Activated CD4-positive, alpha-beta T cell treated with anti-CD3 and anti-CD28 coated beads, Interleukin-2, amount 10 ng/mL, durations not matched to agents 7 days and 5 days (primary cell): ENCODE measurements at regions not wholly inside any gene's neighbourhood (a gene's known extent, or its start where the extent isn't known, plus 50 kb on each side); places are given as distances from the start of the nearest gene placed in this dataset.

ENCODE experiments used
- CTCF ChIA-PET: fragments of 350-600 bp; sonication (Branson Sonifier 250); formaldehyde crosslinking; loops from one replicate; lab custom pipeline; 2021; ENCODE audit warnings: antibody characterized with exemption; lab: Charles Lee
- POLR2A ChIA-PET: fragments of 350-600 bp; sonication (Branson Sonifier 250); formaldehyde crosslinking; loops from one replicate; lab custom pipeline; 2021; ENCODE audit warnings: antibody characterized with exemption; lab: Charles Lee
- DNase-seq: peaks from one replicate; pipeline ENCODE4 v3.0.0-alpha.2; 2020
- H3K27ac Mint-ChIP-seq: one replicate; pipeline ENCODE4 v1.8.0; 2021; ENCODE audit warnings: mild to moderate bottlenecking, moderate library complexity, mixed read lengths
- H3K27me3 Mint-ChIP-seq: one replicate; pipeline ENCODE4 v1.8.0; 2021; ENCODE audit warnings: mixed read lengths
- H3K36me3 Mint-ChIP-seq: one replicate; pipeline ENCODE4 v1.8.0; 2021; ENCODE audit warnings: low read depth, mixed read lengths
- H3K4me1 Mint-ChIP-seq: one replicate; pipeline ENCODE4 v1.8.0; 2021; ENCODE audit warnings: mixed read lengths
- H3K4me3 Mint-ChIP-seq: one replicate; pipeline ENCODE4 v1.8.0; 2021; ENCODE audit warnings: mild to moderate bottlenecking, moderate library complexity, mixed read lengths
- H3K9me3 Mint-ChIP-seq: one replicate; pipeline ENCODE4 v1.8.0; 2021; ENCODE audit warnings: mixed read lengths

- ChIA-PET POLR2A (no interaction called here), CTCF (interaction anchor here (0.6 kb wide), 1 partner anchor 249 kb away, joined by 3 read pairs; no protein-coding TSS in a partner anchor)
- DNase-seq, result peak; percentile 18
- H3K27ac Mint-ChIP-seq, result no peak overlapping the region
- H3K4me3 Mint-ChIP-seq, result no peak overlapping the region
- H3K9me3 Mint-ChIP-seq, result no peaks in the 10 kb centered on the region
- H3K4me1 Mint-ChIP-seq, result no peaks in the 10 kb centered on the region
- H3K27me3 Mint-ChIP-seq, result no peaks in the 10 kb centered on the region
- H3K36me3 Mint-ChIP-seq, result no peaks in the 10 kb centered on the region
These were observed 384.1 kb downstream of the PLOD2 start for GRCh38 chr3:145776782-145777408.

GRCh38 chr3:145780301-145780700 lies 380.7 kb downstream of the PLOD2 start:
- H3K9me3 Mint-ChIP-seq, result no peaks in the 10 kb centered on the region
- ChIA-PET CTCF (no interaction called here), POLR2A (no interaction called here)
- DNase-seq, result no peak
- H3K4me3 Mint-ChIP-seq, result no peak overlapping the region
- H3K36me3 Mint-ChIP-seq, result no peaks in the 10 kb centered on the region
- no peaks in the 10 kb centered on the region for H3K27me3 Mint-ChIP-seq
- no peak overlapping the region for H3K27ac Mint-ChIP-seq
- no peaks in the 10 kb centered on the region for H3K4me1 Mint-ChIP-seq

- Mint-ChIP-seq H3K27ac (no peak overlapping the region), H3K9me3 (no peaks in the 10 kb centered on the region), H3K36me3 (no peaks in the 10 kb centered on the region), H3K27me3 (no peaks in the 10 kb centered on the region), H3K4me1 (no peaks in the 10 kb centered on the region), H3K4me3 (no peak overlapping the region)
- POLR2A ChIA-PET, result no interaction called here
- CTCF ChIA-PET, result no interaction called here
- DNase-seq, result no peak
These were observed 375.3 kb downstream of the PLOD2 start for GRCh38 chr3:145785668-145786067.

- peaks cover 8% of the 10 kb centered on the region for H3K9me3 Mint-ChIP-seq
These were observed 363.0 kb downstream of the PLOD2 start for GRCh38 chr3:145798007-145798406.

GRCh38 chr3:145798696-145799537 lies 362.1 kb downstream of the PLOD2 start:
- Mint-ChIP-seq H3K27me3 (no peaks in the 10 kb centered on the region), H3K9me3 (peaks cover 4% of the 10 kb centered on the region), H3K27ac (no peak overlapping the region), H3K4me3 (no peak overlapping the region), H3K4me1 (no peaks in the 10 kb centered on the region), H3K36me3 (no peaks in the 10 kb centered on the region)
- ChIA-PET CTCF (no interaction called here), POLR2A (no interaction called here)
- no peak for DNase-seq

More at GRCh38 chr3:145798007-145798406, 363.0 kb downstream of the PLOD2 start:
- CTCF ChIA-PET, result no interaction called here
- Mint-ChIP-seq H3K4me1 (no peaks in the 10 kb centered on the region), H3K4me3 (no peak overlapping the region), H3K27ac (no peak overlapping the region), H3K36me3 (no peaks in the 10 kb centered on the region), H3K27me3 (no peaks in the 10 kb centered on the region)
- POLR2A ChIA-PET, result no interaction called here
- DNase-seq, result no peak

GRCh38 chr3:145801696-145802095 lies 359.3 kb downstream of the PLOD2 start:
- H3K4me3 Mint-ChIP-seq, result no peak overlapping the region
- H3K27ac Mint-ChIP-seq, result no peak overlapping the region
- DNase-seq, result no peak
- H3K36me3 Mint-ChIP-seq, result no peaks in the 10 kb centered on the region
- ChIA-PET POLR2A (no interaction called here), CTCF (no interaction called here)
- H3K9me3 Mint-ChIP-seq, result peaks cover under 1% of the 10 kb centered on the region
- no peaks in the 10 kb centered on the region for H3K4me1 Mint-ChIP-seq
- no peaks in the 10 kb centered on the region for H3K27me3 Mint-ChIP-seq

DNA sequence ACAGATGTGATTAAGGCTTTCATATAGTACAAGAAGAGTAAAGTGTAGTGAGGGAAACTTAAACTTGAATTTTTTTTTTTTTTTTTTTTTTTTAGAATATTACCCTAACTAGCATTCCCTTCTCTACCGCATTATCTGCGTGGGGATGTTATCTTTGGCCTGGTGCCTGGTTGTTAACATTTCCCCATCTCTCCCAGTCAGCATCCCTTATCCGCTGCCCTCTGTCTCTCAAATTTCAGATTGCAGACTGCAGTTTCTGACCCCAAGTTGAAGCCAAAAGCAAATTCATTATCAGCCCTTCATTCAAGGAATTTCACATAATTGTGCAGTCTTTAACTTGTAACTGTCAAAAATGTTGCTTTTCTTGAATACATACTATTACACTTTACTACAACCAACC lies 353.0 kb downstream of the PLOD2 start:
- Mint-ChIP-seq H3K27ac (no peak overlapping the region), H3K4me3 (no peak overlapping the region), H3K36me3 (no peaks in the 10 kb centered on the region), H3K9me3 (peaks cover 2% of the 10 kb centered on the region), H3K4me1 (no peaks in the 10 kb centered on the region), H3K27me3 (no peaks in the 10 kb centered on the region)
- ChIA-PET POLR2A (no interaction called here), CTCF (no interaction called here)
- DNase-seq, result no peak

- Mint-ChIP-seq H3K4me1 (no peaks in the 10 kb centered on the region), H3K27me3 (no peaks in the 10 kb centered on the region), H3K4me3 (no peak overlapping the region), H3K9me3 (peaks cover 3% of the 10 kb centered on the region), H3K27ac (no peak overlapping the region), H3K36me3 (no peaks in the 10 kb centered on the region)
- no peak for DNase-seq
- ChIA-PET CTCF (no interaction called here), POLR2A (no interaction called here)
These were observed 348.6 kb downstream of the PLOD2 start for GRCh38 chr3:145812391-145812790.

DNA sequence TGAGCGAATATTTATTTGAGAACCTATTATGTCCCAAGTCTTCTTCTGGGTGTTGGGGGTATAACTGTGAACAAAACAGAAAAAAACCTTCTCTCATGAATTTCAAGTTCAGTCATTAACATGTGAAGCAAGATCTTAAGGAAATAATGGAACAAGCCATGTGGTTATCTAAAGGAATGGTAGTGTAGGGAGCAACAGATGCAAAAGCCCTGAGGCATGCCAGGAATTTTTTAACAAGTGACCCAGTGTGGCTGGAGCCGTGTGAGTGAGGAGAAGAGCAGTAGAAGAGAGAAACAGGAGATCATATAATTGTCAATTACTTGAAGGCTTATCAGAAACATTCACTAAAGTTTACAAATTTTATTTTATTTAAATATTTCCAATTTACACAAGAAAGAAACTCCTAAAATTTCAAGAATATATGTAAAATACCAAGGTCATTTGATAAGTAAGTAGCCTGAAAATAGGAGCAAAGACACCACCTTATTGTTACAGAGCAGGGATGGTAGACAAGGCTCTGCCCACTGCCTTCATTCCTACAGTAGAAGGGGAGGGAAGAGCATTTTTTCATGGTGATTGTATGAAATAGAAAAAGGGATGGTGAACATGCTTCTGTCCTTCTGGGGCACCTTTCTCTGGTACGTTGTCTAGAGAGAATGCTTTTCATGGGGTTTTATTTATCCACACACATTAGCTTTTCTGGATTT lies 345.1 kb downstream of the PLOD2 start:
- H3K27me3 Mint-ChIP-seq, result no peaks in the 10 kb centered on the region
- ChIA-PET CTCF (no interaction called here), POLR2A (no interaction called here)
- no peak overlapping the region for H3K4me3 Mint-ChIP-seq
- no peaks in the 10 kb centered on the region for H3K4me1 Mint-ChIP-seq
- H3K36me3 Mint-ChIP-seq, result no peaks in the 10 kb centered on the region
- peaks cover 3% of the 10 kb centered on the region for H3K9me3 Mint-ChIP-seq
- H3K27ac Mint-ChIP-seq, result no peak overlapping the region
- no peak for DNase-seq

DNA sequence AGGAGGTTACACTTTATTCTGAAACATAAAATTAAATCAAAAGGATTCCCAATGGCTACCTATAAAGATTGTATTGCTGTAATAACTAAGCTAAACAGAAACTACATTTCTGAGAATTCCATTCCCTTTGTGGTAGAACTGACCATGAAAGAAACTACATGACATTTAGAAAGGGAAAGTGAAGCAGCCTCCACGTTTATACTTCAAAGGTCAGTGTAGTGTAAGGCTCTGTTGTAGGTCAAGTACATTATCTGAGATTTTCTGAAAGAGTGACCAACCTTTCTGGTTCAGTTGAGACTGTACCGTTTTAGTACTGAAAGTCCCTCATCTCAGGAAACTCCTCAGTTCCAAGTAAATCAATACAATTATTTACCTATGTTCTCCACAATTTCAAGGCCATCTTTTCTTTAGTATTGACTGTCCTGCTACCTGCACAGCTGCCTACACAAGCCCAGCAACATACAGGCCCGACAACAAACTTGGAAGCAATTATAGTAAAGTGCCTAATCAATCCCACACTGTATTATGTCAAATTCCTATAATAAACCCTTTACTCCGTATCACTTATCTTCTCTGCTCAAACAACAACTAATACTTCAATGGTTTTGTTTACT lies 343.0 kb downstream of the PLOD2 start:
- Mint-ChIP-seq H3K9me3 (peaks cover under 1% of the 10 kb centered on the region), H3K27me3 (no peaks in the 10 kb centered on the region), H3K27ac (no peak overlapping the region), H3K4me3 (no peak overlapping the region), H3K4me1 (no peaks in the 10 kb centered on the region), H3K36me3 (no peaks in the 10 kb centered on the region)
- no peak for DNase-seq
- ChIA-PET POLR2A (no interaction called here), CTCF (no interaction called here)

- no peak overlapping the region for H3K4me3 Mint-ChIP-seq
- H3K27me3 Mint-ChIP-seq, result no peaks in the 10 kb centered on the region
- H3K36me3 Mint-ChIP-seq, result no peaks in the 10 kb centered on the region
- H3K4me1 Mint-ChIP-seq, result no peaks in the 10 kb centered on the region
- no peak overlapping the region for H3K27ac Mint-ChIP-seq
- ChIA-PET CTCF (no interaction called here), POLR2A (no interaction called here)
- no peaks in the 10 kb centered on the region for H3K9me3 Mint-ChIP-seq
- no peak for DNase-seq
These were observed 340.8 kb downstream of the PLOD2 start for GRCh38 chr3:145820170-145820569.

- no peaks in the 10 kb centered on the region for H3K4me1 Mint-ChIP-seq
- H3K27ac Mint-ChIP-seq, result no peak overlapping the region
- H3K9me3 Mint-ChIP-seq, result no peaks in the 10 kb centered on the region
- no peaks in the 10 kb centered on the region for H3K27me3 Mint-ChIP-seq
- no peak for DNase-seq
- CTCF ChIA-PET, result interaction anchor here (0.9 kb wide), 1 partner anchor 12 kb away, joined by 3 read pairs; no protein-coding TSS in a partner anchor
- H3K36me3 Mint-ChIP-seq, result no peaks in the 10 kb centered on the region
- H3K4me3 Mint-ChIP-seq, result no peak overlapping the region
- POLR2A ChIA-PET, result no interaction called here
These were observed 318.6 kb downstream of the PLOD2 start for GRCh38 chr3:145842294-145842902.
